H1 (cell line): ENCODE measurements at regions not wholly inside any gene's neighbourhood (a gene's known extent, or its start where the extent isn't known, plus 50 kb on each side); places are given as distances from the start of the nearest gene placed in this dataset.

Experiments
- CTCF ChIA-PET: fragments of 300-600 bp; sonication (Branson Sonifier 250); formaldehyde crosslinking; loops from one replicate; lab custom pipeline; 2021; ENCODE audit not compliant: partially characterized antibody; lab: Charles Lee
- POLR2A ChIA-PET: fragments of 300-600 bp; sonication (Branson Sonifier 250); formaldehyde crosslinking; loops from one replicate; lab custom pipeline; 2021; ENCODE audit warnings: inconsistent platforms; ENCODE audit not compliant: partially characterized antibody; lab: Charles Lee
- DNase-seq, 2 experiments: peaks; one replicate each; pipeline versions ENCODE4 v3.0.0 to v3.0.0-alpha.2; 2010 to 2022; ENCODE audit warnings: low spot score in 2 of 2, low read depth in 1 of 2, mixed read lengths in 1 of 2
- FAIRE-seq: peaks from 2 replicates; lab custom pipeline; 2011; peaks lifted over from hg19 to GRCh38; lab: Jason Lieb, UNC
- H2AFZ ChIP-seq: 2 replicates; pipeline ENCODE4 v1.8.1; 2012; ENCODE audit warnings: low read length, inconsistent platforms
- H2AK5ac ChIP-seq: 2 replicates; pipeline ENCODE4 v1.6.1; 2013; ENCODE audit warnings: low read depth, low read length
- H2BK120ac ChIP-seq: replicated peaks from 2 replicates; pipeline ENCODE3; 2013; ENCODE audit warnings: low read depth, low read length, inconsistent platforms
- H2BK12ac ChIP-seq: 2 replicates; pipeline ENCODE4 v1.6.1; 2013; ENCODE audit warnings: low read depth, low read length
- H2BK15ac ChIP-seq: 2 replicates; pipeline ENCODE4 v1.6.1; 2013; ENCODE audit warnings: low read length
- H2BK20ac ChIP-seq: 2 replicates; pipeline ENCODE4 v1.6.1; 2013; ENCODE audit warnings: low read length
- H2BK5ac ChIP-seq: 2 replicates; pipeline ENCODE4 v1.6.1; 2013; ENCODE audit warnings: low read depth, low read length
- H3K14ac ChIP-seq: 2 replicates; pipeline ENCODE4 v1.6.1; 2013; ENCODE audit warnings: inconsistent platforms; ENCODE audit not compliant: insufficient read length
- H3K18ac ChIP-seq: 2 replicates; pipeline ENCODE4 v1.6.1; 2013; ENCODE audit warnings: low read length; ENCODE audit errors: extremely low read depth
- H3K23ac ChIP-seq: 2 replicates; pipeline ENCODE4 v1.6.1; 2013; ENCODE audit warnings: inconsistent platforms; ENCODE audit not compliant: insufficient read length
- H3K23me2 ChIP-seq: 2 replicates; pipeline ENCODE4 v1.6.1; 2013; ENCODE audit warnings: low read depth, low read length
- H3K27ac ChIP-seq: 2 replicates; pipeline ENCODE4 v1.6.1; 2011; ENCODE audit warnings: low read depth, low read length, inconsistent platforms
- H3K27me3 ChIP-seq, 4 experiments: replicated peaks in 1 of 4; 1 replicate in 1 of 4; 2 replicates in 3 of 4; pipeline versions ENCODE4 v1.6.1 to v1.8.1; 2011 to 2013; ENCODE audit warnings: low read length in 3 of 4, mild to moderate bottlenecking in 3 of 4, inconsistent platforms in 2 of 4, mixed read lengths in 2 of 4, moderate library complexity in 1 of 4; ENCODE audit not compliant: control insufficient read depth in 3 of 4, insufficient read depth in 3 of 4; ENCODE audit errors: extremely low read depth in 1 of 4
- H3K36me3 ChIP-seq, 4 experiments: 2 replicates each; pipeline versions ENCODE4 v1.6.1 to v1.8.1; 2011 to 2013; ENCODE audit warnings: mild to moderate bottlenecking in 4 of 4, low read length in 3 of 4, moderate library complexity in 2 of 4, control low read depth in 1 of 4, inconsistent platforms in 1 of 4; ENCODE audit not compliant: insufficient read depth in 4 of 4, control insufficient read depth in 2 of 4
- H3K4ac ChIP-seq: replicated peaks from 2 replicates; pipeline ENCODE3; 2013; ENCODE audit warnings: low read length, low read depth, mixed read lengths, inconsistent platforms; ENCODE audit not compliant: insufficient read length
- H3K4me1 ChIP-seq, 4 experiments: replicated peaks in 1 of 4; 1 replicate in 1 of 4; 2 replicates in 3 of 4; pipeline versions ENCODE4 v1.6.1 to v1.8.1; 2011 to 2013; ENCODE audit warnings: low read length in 3 of 4, inconsistent platforms in 2 of 4, mixed read lengths in 1 of 4; ENCODE audit not compliant: insufficient read depth in 4 of 4, control insufficient read depth in 3 of 4
- H3K4me2 ChIP-seq, 2 experiments: 2 replicates each; pipeline versions ENCODE4 v1.6.1 to v1.8.1; 2011 to 2013; ENCODE audit warnings: low read depth in 2 of 2, low read length in 2 of 2, control low read depth in 1 of 2, inconsistent platforms in 1 of 2, mild to moderate bottlenecking in 1 of 2; ENCODE audit not compliant: insufficient read depth in 1 of 2
- H3K4me3 ChIP-seq, 4 experiments: fragments of 200-600, 300-600 bp in 1 of 4; sonication (generic), shearing (Covaris generic), sonication (Bioruptor Twin) in 1 of 4; 2 replicates each; pipeline versions ENCODE4 v1.5.1 to v1.8.1; 2011 to 2016; ENCODE audit warnings: low read length in 4 of 4, low read depth in 3 of 4, control low read depth in 2 of 4, inconsistent platforms in 2 of 4, mild to moderate bottlenecking in 2 of 4, mixed read lengths in 1 of 4, moderate library complexity in 1 of 4; ENCODE audit not compliant: insufficient read depth in 2 of 4; ENCODE audit errors: extremely low read depth in 1 of 4
- H3K56ac ChIP-seq: replicated peaks from 2 replicates; pipeline ENCODE3; 2013; ENCODE audit warnings: low read depth, mild to moderate bottlenecking, mixed read lengths, low read length, inconsistent platforms; ENCODE audit not compliant: insufficient read length
- H3K79me1 ChIP-seq: 2 replicates; pipeline ENCODE4 v1.6.1; 2013; ENCODE audit warnings: low read depth, low read length, control low read depth
- H3K79me2 ChIP-seq, 2 experiments: 2 replicates each; pipeline versions ENCODE4 v1.6.1 to v1.8.1; 2012 to 2013; ENCODE audit warnings: low read length in 2 of 2, mild to moderate bottlenecking in 2 of 2, inconsistent platforms in 1 of 2; ENCODE audit not compliant: insufficient read depth in 2 of 2, control insufficient read depth in 1 of 2
- H3K9ac ChIP-seq, 4 experiments: replicated peaks in 1 of 4; 1 replicate in 1 of 4; 2 replicates in 3 of 4; pipeline versions ENCODE4 v1.6.1 to v1.8.1; 2011 to 2013; ENCODE audit warnings: low read depth in 3 of 4, low read length in 3 of 4, control low read depth in 2 of 4, mild to moderate bottlenecking in 2 of 4, moderate library complexity in 2 of 4, inconsistent platforms in 1 of 4; ENCODE audit errors: extremely low read depth in 1 of 4
- H3K9me3 ChIP-seq, 2 experiments: 2 replicates each; pipeline versions ENCODE4 v1.6.1 to v1.8.1; 2012 to 2013; ENCODE audit warnings: mild to moderate bottlenecking in 2 of 2, moderate library complexity in 2 of 2, control low read depth in 1 of 2, inconsistent platforms in 1 of 2, low read depth in 1 of 2, low read length in 1 of 2, mixed read lengths in 1 of 2; ENCODE audit not compliant: insufficient read depth in 2 of 2
- H4K20me1 ChIP-seq, 2 experiments: replicated peaks in 1 of 2; 2 replicates each; pipeline versions ENCODE3 to v1.8.1; 2011 to 2013; ENCODE audit warnings: inconsistent platforms in 2 of 2, low read length in 2 of 2, mild to moderate bottlenecking in 1 of 2; ENCODE audit not compliant: insufficient read depth in 2 of 2, control insufficient read depth in 1 of 2
- H4K5ac ChIP-seq: 2 replicates; pipeline ENCODE4 v1.6.1; 2013; ENCODE audit warnings: low read length, low read depth, mixed read lengths, inconsistent platforms; ENCODE audit not compliant: insufficient read length
- H4K8ac ChIP-seq: 2 replicates; pipeline ENCODE4 v1.8.0; 2013; ENCODE audit warnings: mild to moderate bottlenecking, moderate library complexity, low read length, inconsistent platforms; ENCODE audit not compliant: insufficient read depth; ENCODE audit errors: extremely low read depth
- H4K91ac ChIP-seq: replicated peaks from 2 replicates; pipeline ENCODE3; 2013; ENCODE audit warnings: low read length, mixed read lengths, inconsistent platforms; ENCODE audit not compliant: insufficient read length
- ATF2 ChIP-seq: IDR thresholded peaks from 2 replicates; pipeline ENCODE4 v1.6.1; 2012; ENCODE audit warnings: low read length, inconsistent platforms
- EZH2 ChIP-seq: fragments of 200-600 bp; sonication (generic); IDR thresholded peaks from 2 replicates; pipeline ENCODE4 v1.7.1; 2012; ENCODE audit warnings: low read depth, mild to moderate bottlenecking, moderate library complexity, low read length, inconsistent platforms; ENCODE audit not compliant: severe bottlenecking
- HDAC2 ChIP-seq, 2 experiments: fragments of 300-600 bp in 1 of 2; sonication (generic) in 1 of 2; IDR thresholded peaks; 2 replicates each; pipeline ENCODE4 v1.6.1; 2011 to 2012; ENCODE audit warnings: low read depth in 2 of 2, low read length in 2 of 2, mild to moderate bottlenecking in 2 of 2, moderate library complexity in 2 of 2, borderline replicate concordance in 1 of 2, inconsistent platforms in 1 of 2
- NRF1 ChIP-seq: IDR thresholded peaks from 2 replicates; pipeline ENCODE4 v1.6.1; 2011; ENCODE audit warnings: mild to moderate bottlenecking, low read depth, low read length, improper control_type of control experiment
- PHF8 ChIP-seq: fragments of 200-600 bp; sonication (generic); conservative IDR thresholded peaks from 2 replicates; pipeline ENCODE4 v1.7.1; 2012; ENCODE audit warnings: low read depth, mild to moderate bottlenecking, inconsistent platforms, low read length, moderate library complexity
- POLR2A ChIP-seq, 2 experiments: IDR thresholded peaks; 1 replicate in 1 of 2; 2 replicates in 1 of 2; pipeline ENCODE4 v1.6.1; 2011; ENCODE audit warnings: low read depth in 2 of 2, low read length in 2 of 2, mild to moderate bottlenecking in 2 of 2; ENCODE audit errors: control extremely low read depth in 1 of 2
- SIRT6 ChIP-seq: IDR thresholded peaks from one replicate; pipeline ENCODE4 v1.7.1; 2012; ENCODE audit warnings: low read length, inconsistent platforms
- TCF12 ChIP-seq: IDR thresholded peaks from 2 replicates; pipeline ENCODE4 v1.6.1; 2011; ENCODE audit warnings: low read depth, mild to moderate bottlenecking, low read length
- WGBS, 2 experiments: shearing (Covaris generic) in 1 of 2; methylation state at CpG; one replicate each; pipeline versions ENCODE4 v1.1.6 to v1.1.7; 2013 to 2015; ENCODE audit warnings: low lambda C conversion rate in 2 of 2, mixed read lengths in 2 of 2, inconsistent platforms in 1 of 2, low coverage in 1 of 2, missing lambda C conversion rate in 1 of 2; ENCODE audit not compliant: insufficient replicate concordance in 2 of 2, insufficient coverage in 1 of 2, insufficient read length in 1 of 2; ENCODE audit errors: extremely low coverage in 1 of 2, missing lambda C conversion rate in 1 of 2; 5-methylcytosine and 5-hydroxymethylcytosine counted together

GRCh38 chr6:4253604-4254231 lies 118.3 kb upstream of the ECI2 start:
- Histone ChIP-seq H3K9me3 (no peaks in the 10 kb centered on the region), H2BK12ac (no peak overlapping the region), H2AK5ac (no peak overlapping the region), H4K91ac (no peak overlapping the region), H4K5ac (no peak overlapping the region), H4K8ac (no peak overlapping the region), H3K4me1 (no peaks in the 10 kb centered on the region), H3K56ac (no peak overlapping the region), H3K36me3 (no peaks in the 10 kb centered on the region), H3K27ac (no peak overlapping the region), H3K14ac (no peak overlapping the region), H3K9ac (no peak overlapping the region), H3K23ac (no peak overlapping the region), H3K4me3 (no peak overlapping the region), H2AFZ (0 out of 2 replicates have a peak overlapping the region, but pooled peaks have one; percentile 45), H3K4ac (no peak overlapping the region), H3K4me2 (no peak overlapping the region), H3K23me2 (no peaks in the 10 kb centered on the region), H2BK5ac (no peak overlapping the region), H3K79me2 (no peaks in the 10 kb centered on the region), H2BK20ac (no peak overlapping the region), H3K18ac (no peak overlapping the region), H3K27me3 (no peaks in the 10 kb centered on the region), H2BK120ac (no peak overlapping the region), H3K79me1 (no peaks in the 10 kb centered on the region), H2BK15ac (no peak overlapping the region), H4K20me1 (no peaks in the 10 kb centered on the region)
- CTCF ChIA-PET: interaction anchor here (0.6 to 1.3 kb wide), 3 partner anchors 9 to 1755 kb away, joined by 3 to 5 read pairs (median 4); no protein-coding TSS in a partner anchor
- POLR2A ChIA-PET: no interaction called here
- 81% methylated on average over 5 of the region's 5 CpGs; no CpG with 5 or more reads in 1 of the 2 experiments for WGBS, 2 experiments
- no peak for DNase-seq
- FAIRE-seq: no peak
- TF ChIP-seq NRF1 (no peak), HDAC2 (IDR thresholded peaks at IDR 0.05; ENCODE audit: borderline replicate concordance in 1 of 2, low read depth in 2 of 2, low read length in 2 of 2) (no peak), POLR2A (IDR thresholded peaks at IDR 0.05; ENCODE audit: control extremely low read depth in 1 of 2, low read depth in 2 of 2, low read length in 2 of 2) (no peak), PHF8 (no peak), ATF2 (no peak), TCF12 (no peak), EZH2 (no peak), SIRT6 (no peak)
